Activated naive CD8-positive, alpha-beta T cell (primary cell): ENCODE measurements at regions not wholly inside any gene's neighbourhood (a gene's known extent, or its start where the extent isn't known, plus 50 kb on each side); places are given as distances from the start of the nearest gene placed in this dataset.
A peak's percentile ranks its signal among the peaks of the same experiment; 100 is the strongest.

Source experiments
- H3K27ac Mint-ChIP-seq: one replicate; pipeline ENCODE4 v1.8.0; 2021; ENCODE audit warnings: mixed read lengths
- H3K27me3 Mint-ChIP-seq: one replicate; pipeline ENCODE4 v1.8.0; 2021; ENCODE audit warnings: mixed read lengths
- H3K36me3 Mint-ChIP-seq: one replicate; pipeline ENCODE4 v1.8.0; 2021; ENCODE audit warnings: mixed read lengths
- H3K4me1 Mint-ChIP-seq: one replicate; pipeline ENCODE4 v1.8.0; 2021; ENCODE audit warnings: low read depth, mixed read lengths
- H3K4me3 Mint-ChIP-seq: one replicate; pipeline ENCODE4 v1.8.0; 2021; ENCODE audit warnings: mild to moderate bottlenecking, mixed read lengths
- H3K9me3 Mint-ChIP-seq: one replicate; pipeline ENCODE4 v1.8.0; 2021; ENCODE audit warnings: low read depth, mixed read lengths

DNA sequence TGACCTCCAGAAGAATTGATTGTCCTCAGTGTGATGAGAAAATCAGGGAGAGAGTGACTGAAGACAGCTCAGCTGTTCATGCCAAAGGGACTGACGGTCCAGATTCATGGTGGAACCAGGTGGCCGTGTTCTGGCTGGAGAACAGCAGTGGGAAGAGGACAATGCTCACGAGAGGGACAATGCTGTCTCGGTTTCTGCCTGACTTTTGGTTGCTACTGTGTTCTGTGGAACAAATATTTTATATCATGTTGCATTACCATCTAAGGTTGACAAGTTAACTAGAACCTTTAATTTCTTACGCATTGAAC, 58.0 kb upstream of the ULK4 start:
- H3K36me3 Mint-ChIP-seq = peaks cover 7% of the 10 kb centered on the region
- H3K4me1 Mint-ChIP-seq = peaks cover 80% of the 10 kb centered on the region
- no peak overlapping the region for H3K4me3 Mint-ChIP-seq
- no peak overlapping the region for H3K27ac Mint-ChIP-seq
- no peaks in the 10 kb centered on the region for H3K27me3 Mint-ChIP-seq
- H3K9me3 Mint-ChIP-seq = no peaks in the 10 kb centered on the region

DNA sequence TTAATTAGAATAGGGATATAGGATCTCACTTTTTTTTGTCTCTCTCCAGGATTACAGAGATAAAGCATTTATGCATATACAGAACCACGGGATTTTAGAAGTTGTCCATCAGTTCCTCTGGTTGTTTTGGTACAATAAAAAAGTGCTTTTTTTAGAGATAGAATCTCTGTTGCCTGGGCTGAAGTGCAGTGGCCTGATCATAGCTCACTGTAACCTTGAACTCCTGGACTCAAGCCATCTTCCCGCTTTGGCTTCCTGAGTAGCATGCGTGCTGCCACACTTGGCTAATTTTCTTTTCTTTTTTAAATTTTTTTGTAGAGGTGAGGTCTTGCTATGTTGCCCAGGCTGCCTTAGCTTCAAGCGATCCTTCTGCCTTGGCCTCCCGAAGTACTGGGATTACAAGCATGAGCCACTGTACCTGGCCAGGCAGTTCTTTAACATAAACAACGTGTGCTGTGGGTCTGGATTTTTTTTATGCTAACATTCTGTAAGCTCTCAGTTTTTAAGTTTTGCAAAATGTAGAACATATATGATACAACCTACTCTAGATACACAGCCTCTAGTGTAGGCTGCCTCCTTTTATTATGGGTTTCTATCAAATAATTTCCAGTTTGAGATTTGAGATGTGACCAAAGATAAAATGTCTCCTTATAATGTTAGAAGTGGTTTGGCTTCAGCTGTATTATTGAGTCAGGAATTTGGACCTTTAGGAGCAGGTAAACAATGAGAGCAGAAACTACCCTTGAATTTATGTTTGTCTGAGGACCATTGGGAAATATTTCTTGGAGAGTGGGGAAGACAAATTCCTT, 57.4 kb upstream of the ULK4 start:
- Mint-ChIP-seq H3K9me3 (no peaks in the 10 kb centered on the region), H3K27ac (no peak overlapping the region), H3K27me3 (no peaks in the 10 kb centered on the region), H3K4me3 (no peak overlapping the region), H3K36me3 (peaks cover 7% of the 10 kb centered on the region), H3K4me1 (peaks cover 80% of the 10 kb centered on the region)

DNA sequence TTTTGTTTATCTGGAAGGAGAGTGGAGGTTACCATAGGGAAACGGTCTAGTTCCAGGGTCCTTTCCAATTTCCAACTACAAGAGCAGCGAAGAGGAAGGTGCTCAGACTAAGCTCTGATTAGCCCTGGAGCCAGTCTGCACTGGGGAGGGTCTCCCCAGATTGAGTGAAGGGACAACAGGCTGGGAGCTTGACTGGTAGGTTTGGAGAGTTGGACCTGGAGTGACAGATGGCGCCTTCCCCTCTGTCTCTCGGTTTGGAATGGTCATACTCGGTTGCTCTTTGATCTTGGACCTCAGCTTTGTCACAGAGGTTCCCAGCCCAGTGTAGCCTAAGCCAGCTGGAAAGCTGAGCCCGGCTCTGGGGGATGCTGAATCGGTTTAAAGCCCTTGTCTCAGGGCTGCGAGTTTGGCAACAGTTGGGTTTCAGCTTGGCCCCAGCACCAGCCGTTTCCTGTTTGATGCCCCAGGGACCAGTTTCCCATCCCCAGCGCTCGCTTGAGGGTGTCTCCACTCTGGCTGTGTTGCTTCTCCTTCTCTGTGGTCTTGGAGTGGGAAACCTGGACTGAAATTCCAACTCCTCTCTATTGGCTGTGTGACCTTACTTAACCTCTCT, 53.1 kb upstream of the ULK4 start:
- Mint-ChIP-seq H3K4me1 (peaks cover 61% of the 10 kb centered on the region), H3K27ac (peak overlapping the region; percentile 72), H3K27me3 (no peaks in the 10 kb centered on the region)

DNA sequence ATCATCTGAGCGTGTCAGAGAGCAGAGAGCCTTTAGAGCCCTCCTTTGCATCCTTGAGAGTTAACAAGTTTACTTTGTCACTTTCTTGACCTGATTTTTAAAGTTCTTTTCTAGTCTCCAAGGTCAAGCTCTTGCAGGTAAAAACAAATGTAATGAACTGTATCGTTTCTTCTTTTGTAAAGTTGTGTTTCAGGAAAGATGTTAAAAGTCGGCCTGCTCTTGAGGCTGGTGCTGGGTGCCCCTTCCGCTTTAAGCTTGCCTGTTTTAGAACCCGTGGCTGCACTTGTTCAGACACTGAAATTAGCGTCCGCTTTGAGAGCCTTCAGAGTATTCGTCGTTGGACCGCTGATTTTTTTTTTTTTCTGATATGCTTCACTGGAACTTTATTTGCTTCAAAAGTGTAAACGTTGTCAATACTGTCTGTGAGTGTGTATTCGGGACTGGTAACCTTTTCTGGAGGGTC, 52.6 kb upstream of the ULK4 start:
- Mint-ChIP-seq H3K27ac (peak overlapping the region; percentile 72), H3K36me3 (peaks cover 2% of the 10 kb centered on the region), H3K4me1 (peaks cover 56% of the 10 kb centered on the region), H3K27me3 (no peaks in the 10 kb centered on the region), H3K4me3 (peak overlapping the region; percentile 92), H3K9me3 (no peaks in the 10 kb centered on the region)

More for the DNA sequence above, 53.1 kb upstream of the ULK4 start:
- H3K9me3 Mint-ChIP-seq = no peaks in the 10 kb centered on the region
- peak overlapping the region; percentile 92 for H3K4me3 Mint-ChIP-seq
- peaks cover 2% of the 10 kb centered on the region for H3K36me3 Mint-ChIP-seq

DNA sequence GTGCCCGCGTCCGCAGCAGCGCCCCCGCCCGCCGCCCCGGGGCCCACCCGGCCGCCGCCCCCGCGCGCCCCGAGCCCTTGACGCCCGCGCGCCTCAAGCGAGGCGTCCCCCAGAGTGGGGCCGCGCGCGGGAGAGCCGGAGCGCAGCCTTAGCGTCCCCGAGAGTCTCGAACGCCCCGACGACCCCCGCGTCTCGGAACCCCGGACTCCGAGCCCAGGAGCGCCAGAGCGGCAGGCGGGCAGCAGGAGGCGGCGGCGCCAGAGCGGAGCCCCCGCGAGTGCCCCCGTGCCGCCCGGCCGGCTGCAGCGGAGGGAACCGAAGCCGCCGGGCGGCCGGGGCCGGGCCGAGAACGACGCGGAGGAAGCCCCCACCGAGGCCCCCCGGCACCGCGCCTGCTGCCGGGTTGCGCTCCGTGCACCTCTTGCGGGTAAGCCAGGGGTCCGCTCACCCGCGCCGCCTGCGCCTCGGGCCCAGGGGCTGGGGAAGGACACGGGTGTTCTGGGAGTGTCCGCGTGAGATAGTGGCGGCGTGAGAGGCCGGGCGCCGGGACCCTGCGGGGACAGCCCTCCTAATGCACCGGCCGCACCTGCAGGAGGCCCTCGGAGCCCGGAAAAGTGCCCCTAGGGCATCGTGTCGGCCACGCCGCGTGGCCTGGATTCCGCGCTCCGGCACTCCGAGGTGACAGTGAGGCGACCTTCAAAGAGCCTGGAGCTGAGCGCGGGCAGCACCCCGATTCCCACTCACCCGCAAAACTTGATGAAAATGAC, 52.0 kb upstream of the ULK4 start:
- Mint-ChIP-seq H3K27ac (peak overlapping the region; percentile 72), H3K4me3 (peak overlapping the region; percentile 92), H3K9me3 (no peaks in the 10 kb centered on the region), H3K27me3 (no peaks in the 10 kb centered on the region), H3K4me1 (peaks cover 52% of the 10 kb centered on the region), H3K36me3 (peaks cover 2% of the 10 kb centered on the region)

DNA sequence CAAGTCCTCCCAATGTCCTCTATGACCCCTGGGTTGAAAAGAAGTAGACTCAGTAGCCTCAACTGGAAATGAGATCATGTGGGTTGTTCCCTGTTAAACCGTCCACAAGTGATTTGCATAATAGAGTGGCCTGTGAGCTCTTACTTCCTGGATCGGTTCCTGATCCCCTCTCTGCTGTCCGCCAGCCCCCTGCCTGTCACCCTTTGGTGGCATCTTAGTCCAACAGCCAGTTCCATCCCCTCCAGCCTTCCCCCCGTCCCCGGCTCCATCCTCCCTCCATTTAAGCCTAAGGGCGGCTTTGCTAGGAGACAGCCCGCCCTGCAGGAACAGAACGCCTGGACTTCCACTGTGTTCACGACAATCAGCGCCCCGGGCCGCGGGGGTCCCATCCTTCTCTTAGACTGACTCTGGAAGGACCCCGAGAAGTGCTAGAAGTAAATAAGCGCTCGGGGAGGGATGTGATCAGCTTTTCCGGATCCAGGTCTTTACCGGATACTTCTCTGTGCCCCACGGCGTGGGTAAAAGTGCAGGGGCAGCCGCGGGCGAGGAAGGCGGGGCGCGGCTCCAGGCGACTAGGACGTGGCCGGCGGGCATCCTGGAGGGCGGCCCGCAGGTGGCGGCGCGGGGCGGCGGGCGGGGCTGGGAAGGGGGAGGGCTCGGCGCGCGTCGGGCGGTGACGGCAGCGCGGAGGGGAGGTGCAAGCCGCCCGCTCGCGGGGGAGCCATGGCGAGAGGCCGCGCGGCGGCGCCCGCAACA, 51.2 kb upstream of the ULK4 start:
- H3K27me3 Mint-ChIP-seq = no peaks in the 10 kb centered on the region
- peak overlapping the region; percentile 95 for H3K27ac Mint-ChIP-seq
- no peaks in the 10 kb centered on the region for H3K9me3 Mint-ChIP-seq
- peaks cover 47% of the 10 kb centered on the region for H3K4me1 Mint-ChIP-seq
- peaks cover 2% of the 10 kb centered on the region for H3K36me3 Mint-ChIP-seq
- H3K4me3 Mint-ChIP-seq = peak overlapping the region; percentile 88

DNA sequence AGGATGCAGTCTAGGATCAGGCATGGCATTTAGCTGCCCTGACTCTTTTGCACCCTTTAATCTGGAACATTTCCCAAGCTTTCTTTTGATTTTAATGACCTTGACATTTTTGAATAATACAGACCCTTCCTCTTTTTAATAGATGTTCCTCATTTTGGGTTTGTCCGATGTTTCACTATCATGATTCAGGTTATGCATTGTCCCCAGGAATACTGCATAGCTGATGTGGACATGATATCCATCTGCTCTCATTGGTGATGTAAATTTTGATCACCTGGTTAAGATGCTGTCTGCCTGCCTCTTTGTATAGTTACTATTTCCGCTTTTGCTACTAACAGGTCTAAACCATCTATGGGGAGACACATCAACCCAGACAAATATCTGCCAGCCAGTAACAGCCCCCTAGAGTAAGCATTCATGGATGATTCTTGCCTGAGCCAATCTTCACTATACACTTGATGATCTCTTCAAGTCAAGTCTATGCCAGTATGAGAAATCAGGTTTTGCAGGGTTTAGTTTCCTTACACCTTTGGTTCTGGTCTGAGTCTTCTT, 50.6 kb upstream of the ULK4 start:
- Mint-ChIP-seq H3K27me3 (no peaks in the 10 kb centered on the region), H3K36me3 (peaks cover 2% of the 10 kb centered on the region), H3K4me3 (peak overlapping the region; percentile 88), H3K27ac (peak overlapping the region; percentile 95), H3K4me1 (peaks cover 45% of the 10 kb centered on the region), H3K9me3 (no peaks in the 10 kb centered on the region)
